Nephron (organoid): ENCODE measurements at regions not wholly inside any gene's neighbourhood (a gene's known extent, or its start where the extent isn't known, plus 50 kb on each side); places are given as distances from the start of the nearest gene placed in this dataset.

Source experiments
- H3K27ac Mint-ChIP-seq, 3 experiments: 2 replicates each; pipeline ENCODE4 v1.8.0; 2020; ENCODE audit warnings: mixed read lengths in 3 of 3, mild to moderate bottlenecking in 2 of 3, moderate library complexity in 1 of 3
- H3K27me3 Mint-ChIP-seq: 2 replicates; pipeline ENCODE4 v1.8.0; 2021; ENCODE audit warnings: low read depth, mild to moderate bottlenecking, moderate library complexity, mixed read lengths
- H3K36me3 Mint-ChIP-seq: 2 replicates; pipeline ENCODE4 v1.8.0; 2020; ENCODE audit warnings: low read depth, mixed read lengths
- H3K4me1 Mint-ChIP-seq: 2 replicates; pipeline ENCODE4 v1.8.0; 2020; ENCODE audit warnings: mixed read lengths
- H3K4me3 Mint-ChIP-seq, 3 experiments: 2 replicates each; pipeline ENCODE4 v1.8.0; 2020; ENCODE audit warnings: mild to moderate bottlenecking in 3 of 3, mixed read lengths in 3 of 3, moderate library complexity in 2 of 3
- H3K9me3 Mint-ChIP-seq: 2 replicates; pipeline ENCODE4 v1.8.0; 2020; ENCODE audit warnings: mixed read lengths
- TF ChIP-seq, protein P1 (sequence below), 3 experiments: fragments of 200-600 bp; sonication (generic); IDR thresholded peaks; one replicate each; pipeline ENCODE4 v1.5.0; 2021; ENCODE audit warnings: antibody characterized with exemption in 3 of 3; ENCODE audit not compliant: unreplicated experiment in 3 of 3

DNA sequence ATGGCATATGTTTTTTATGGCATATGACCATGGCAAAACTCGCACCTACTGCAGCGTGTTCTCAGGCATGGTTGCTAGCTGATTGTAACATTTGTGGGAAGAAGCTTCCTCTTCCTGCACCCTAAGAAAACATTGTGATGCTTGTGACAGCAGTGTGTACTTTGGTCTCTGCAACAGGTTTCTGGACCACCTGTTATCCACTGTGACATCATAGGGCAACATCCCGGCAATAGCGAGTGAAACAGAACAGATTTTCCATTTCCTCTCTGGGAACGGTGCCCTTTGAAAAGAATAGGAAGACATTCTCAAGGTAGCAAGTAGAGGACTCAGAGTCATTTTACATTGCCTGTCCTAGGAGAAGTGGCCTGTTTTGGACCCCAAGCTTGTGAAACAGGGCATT, 135.4 kb upstream of the TRHDE start:
- TF ChIP-seq, protein P1, sequence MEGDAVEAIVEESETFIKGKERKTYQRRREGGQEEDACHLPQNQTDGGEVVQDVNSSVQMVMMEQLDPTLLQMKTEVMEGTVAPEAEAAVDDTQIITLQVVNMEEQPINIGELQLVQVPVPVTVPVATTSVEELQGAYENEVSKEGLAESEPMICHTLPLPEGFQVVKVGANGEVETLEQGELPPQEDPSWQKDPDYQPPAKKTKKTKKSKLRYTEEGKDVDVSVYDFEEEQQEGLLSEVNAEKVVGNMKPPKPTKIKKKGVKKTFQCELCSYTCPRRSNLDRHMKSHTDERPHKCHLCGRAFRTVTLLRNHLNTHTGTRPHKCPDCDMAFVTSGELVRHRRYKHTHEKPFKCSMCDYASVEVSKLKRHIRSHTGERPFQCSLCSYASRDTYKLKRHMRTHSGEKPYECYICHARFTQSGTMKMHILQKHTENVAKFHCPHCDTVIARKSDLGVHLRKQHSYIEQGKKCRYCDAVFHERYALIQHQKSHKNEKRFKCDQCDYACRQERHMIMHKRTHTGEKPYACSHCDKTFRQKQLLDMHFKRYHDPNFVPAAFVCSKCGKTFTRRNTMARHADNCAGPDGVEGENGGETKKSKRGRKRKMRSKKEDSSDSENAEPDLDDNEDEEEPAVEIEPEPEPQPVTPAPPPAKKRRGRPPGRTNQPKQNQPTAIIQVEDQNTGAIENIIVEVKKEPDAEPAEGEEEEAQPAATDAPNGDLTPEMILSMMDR (IDR thresholded peaks at IDR 0.05; ENCODE audit: unreplicated experiment in 3 of 3), result no peak
- H3K27ac Mint-ChIP-seq, result no peak overlapping the region
- H3K4me1 Mint-ChIP-seq, result peaks cover 13% of the 10 kb centered on the region
- no peak overlapping the region for H3K4me3 Mint-ChIP-seq
- H3K27me3 Mint-ChIP-seq, result no peaks in the 10 kb centered on the region
- peaks cover 4% of the 10 kb centered on the region for H3K9me3 Mint-ChIP-seq
- H3K36me3 Mint-ChIP-seq, result no peaks in the 10 kb centered on the region

DNA sequence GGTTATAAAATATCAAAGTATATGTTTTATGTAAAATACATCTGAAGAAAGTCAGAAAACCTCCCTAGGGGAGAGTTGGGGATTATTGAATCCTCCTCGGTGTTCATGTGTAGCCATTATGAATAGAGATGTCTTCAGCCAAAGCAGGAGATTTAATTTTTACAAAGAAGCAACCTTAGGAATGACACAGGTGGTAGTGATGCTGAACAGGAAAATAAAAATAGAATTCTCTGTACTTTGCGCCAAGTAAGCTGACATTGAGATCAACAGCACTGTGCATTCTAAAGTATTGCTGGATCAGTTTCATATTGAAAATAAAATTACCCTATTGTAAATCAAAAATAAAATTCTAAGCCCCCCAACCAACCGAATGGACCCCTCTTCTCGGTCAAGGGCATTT, 132.8 kb upstream of the TRHDE start:
- H3K36me3 Mint-ChIP-seq, result no peaks in the 10 kb centered on the region
- H3K4me3 Mint-ChIP-seq, result no peak overlapping the region
- H3K27ac Mint-ChIP-seq, result no peak overlapping the region
- no peaks in the 10 kb centered on the region for H3K27me3 Mint-ChIP-seq
- peaks cover 10% of the 10 kb centered on the region for H3K9me3 Mint-ChIP-seq
- peaks cover 5% of the 10 kb centered on the region for H3K4me1 Mint-ChIP-seq
- TF ChIP-seq, protein P1 (IDR thresholded peaks at IDR 0.05; ENCODE audit: unreplicated experiment in 3 of 3), result no peak

DNA sequence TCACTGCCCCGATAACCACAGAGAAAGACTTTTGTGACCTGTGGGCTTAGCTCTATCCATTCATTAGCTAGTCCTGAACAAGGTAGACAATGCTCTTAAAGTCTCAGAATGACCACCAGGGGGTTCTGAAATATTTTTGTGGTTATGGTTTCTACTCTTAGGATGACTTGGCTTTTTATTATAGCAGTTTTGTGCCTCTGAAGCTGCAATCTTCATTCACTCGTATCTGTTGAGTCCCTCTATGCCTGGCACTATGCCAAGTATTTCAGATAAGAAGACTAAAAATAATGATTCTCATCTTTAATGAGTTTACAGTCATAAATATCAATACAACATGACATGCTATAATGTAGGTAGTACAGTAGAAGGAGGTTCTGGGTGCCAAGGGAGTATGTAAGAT, 130.8 kb upstream of the TRHDE start:
- Mint-ChIP-seq H3K27ac (no peak overlapping the region), H3K4me1 (no peaks in the 10 kb centered on the region), H3K9me3 (peaks cover 10% of the 10 kb centered on the region), H3K36me3 (no peaks in the 10 kb centered on the region), H3K27me3 (peaks cover 3% of the 10 kb centered on the region), H3K4me3 (no peak overlapping the region)
- TF ChIP-seq, protein P1 (IDR thresholded peaks at IDR 0.05; ENCODE audit: unreplicated experiment in 3 of 3), result peak in 2 of 3 experiments; percentile 16 to 17

DNA sequence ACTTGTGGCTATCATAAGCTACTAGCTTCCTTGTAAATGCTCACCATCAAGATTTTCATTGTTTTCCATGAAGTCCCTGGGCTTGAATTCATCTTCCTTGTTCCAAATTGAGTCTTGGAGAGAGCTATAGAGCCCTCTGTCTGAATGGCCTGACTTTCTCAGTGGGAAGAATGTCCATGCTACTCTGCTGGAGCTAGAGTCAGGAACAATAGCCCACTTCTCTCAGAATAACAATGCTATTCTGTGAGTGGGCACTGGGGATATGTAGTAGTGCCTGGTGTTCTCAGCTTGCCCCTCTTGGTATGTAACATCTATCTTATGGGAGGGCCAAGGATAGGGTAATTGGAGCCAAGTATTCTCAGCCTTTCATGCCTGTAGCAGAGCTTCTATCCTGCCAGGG, 127.6 kb upstream of the TRHDE start:
- TF ChIP-seq, protein P1 (IDR thresholded peaks at IDR 0.05; ENCODE audit: unreplicated experiment in 3 of 3), result no peak
- no peaks in the 10 kb centered on the region for H3K36me3 Mint-ChIP-seq
- no peak overlapping the region for H3K4me3 Mint-ChIP-seq
- H3K9me3 Mint-ChIP-seq, result peaks cover 10% of the 10 kb centered on the region
- no peaks in the 10 kb centered on the region for H3K4me1 Mint-ChIP-seq
- peaks cover 10% of the 10 kb centered on the region for H3K27me3 Mint-ChIP-seq
- no peak overlapping the region for H3K27ac Mint-ChIP-seq

DNA sequence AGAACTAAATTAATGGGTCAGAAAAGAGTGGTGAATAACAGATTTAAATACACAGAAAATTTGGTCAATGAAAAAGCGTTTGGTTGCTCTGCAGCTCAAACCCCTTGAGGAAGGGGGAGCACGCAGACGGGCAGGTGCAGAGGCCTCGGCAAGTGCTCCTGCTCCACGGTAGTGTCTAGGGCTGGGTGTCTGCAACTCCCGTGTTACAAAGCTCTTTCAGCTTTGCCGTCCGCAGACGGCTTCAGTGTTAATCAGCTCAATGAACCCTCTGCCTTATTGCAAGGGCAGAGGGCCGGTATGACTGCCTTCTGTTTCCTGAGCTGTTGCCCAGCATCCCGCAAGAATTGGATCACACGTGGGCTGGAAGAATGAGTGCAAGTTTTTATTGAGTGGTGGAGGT, 125.7 kb upstream of the TRHDE start:
- Mint-ChIP-seq H3K4me1 (no peaks in the 10 kb centered on the region), H3K36me3 (no peaks in the 10 kb centered on the region), H3K27ac (no peak overlapping the region), H3K9me3 (peaks cover 13% of the 10 kb centered on the region), H3K4me3 (no peak overlapping the region), H3K27me3 (peaks cover 10% of the 10 kb centered on the region)
- TF ChIP-seq, protein P1 (IDR thresholded peaks at IDR 0.05; ENCODE audit: unreplicated experiment in 3 of 3), result no peak

DNA sequence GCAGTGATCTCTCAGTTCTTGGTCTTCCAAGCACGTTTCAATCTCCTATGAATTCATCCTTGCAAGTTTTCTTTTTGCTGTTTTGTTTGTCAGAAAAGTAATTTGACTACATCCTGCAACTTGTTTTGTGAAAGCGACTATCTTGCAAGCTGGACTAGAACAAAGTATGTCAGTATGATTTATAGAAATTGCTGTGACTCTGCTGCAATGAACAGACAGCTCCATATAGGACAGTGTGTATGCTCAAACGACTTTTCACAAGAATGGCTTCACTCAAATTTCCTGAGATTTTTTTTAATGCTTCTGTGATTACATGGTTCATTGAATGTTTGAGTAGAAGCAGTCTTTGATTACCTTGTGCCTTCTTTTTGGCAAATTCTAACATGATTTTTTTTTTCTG, 123.5 kb upstream of the TRHDE start:
- peaks cover 8% of the 10 kb centered on the region for H3K9me3 Mint-ChIP-seq
- peaks cover 10% of the 10 kb centered on the region for H3K27me3 Mint-ChIP-seq
- H3K4me3 Mint-ChIP-seq, result no peak overlapping the region
- no peak overlapping the region for H3K27ac Mint-ChIP-seq
- H3K4me1 Mint-ChIP-seq, result no peaks in the 10 kb centered on the region
- TF ChIP-seq, protein P1 (IDR thresholded peaks at IDR 0.05; ENCODE audit: unreplicated experiment in 3 of 3), result no peak
- no peaks in the 10 kb centered on the region for H3K36me3 Mint-ChIP-seq
